ENCODE measurements at regions not wholly inside any gene's neighbourhood (a gene's known extent, or its start where the extent isn't known, plus 50 kb on each side); places are given as distances from the start of the nearest gene placed in this dataset.

GRCh38 chr20:20897145-20897544, 184.7 kb upstream of the RALGAPA2 start:
- Histone ChIP-seq H3K27ac (no peak overlapping the region), H3K4me3 (no peak overlapping the region), H3K36me3 (no peaks in the 10 kb centered on the region), H3K4me1 (no peaks in the 10 kb centered on the region), H3K27me3 (replicated peaks in 1 of 7) (peaks cover 0 to 3% (median 0%) of the 10 kb centered on the region in 7 donors), H3K9me3 (peaks cover 0 to 7% (median 0%) of the 10 kb centered on the region in 8 donors)
- TF ChIP-seq POLR2A (IDR thresholded peaks at IDR 0.05) (no peak), POLR2AphosphoS5 (IDR thresholded peaks at IDR 0.05) (no peak), CTCF (IDR thresholded peaks at IDR 0.05 in 8 of 11, conservative IDR thresholded peaks at IDR 0.05 in 3 of 11) (no peak)
- DNase-seq, result no peak
- intact Hi-C loops (cut with DNase I; ENCODE audit: low total_unique reads), result no loop called here

- 85 to 91% (median 90%) methylated on average over 3 of the region's 3 CpGs for WGBS, 5 donors
These were observed 184.2 kb upstream of the RALGAPA2 start for GRCh38 chr20:20896606-20897005.

GRCh38 chr20:20895537-20895936, 183.1 kb upstream of the RALGAPA2 start:
- Histone ChIP-seq H3K27ac (no peak overlapping the region), H3K4me3 (no peak overlapping the region), H3K9me3 (no peaks in the 10 kb centered on the region), H3K27me3 (replicated peaks in 1 of 7) (peaks cover 0 to 8% (median 0%) of the 10 kb centered on the region in 7 donors), H3K36me3 (no peaks in the 10 kb centered on the region), H3K4me1 (no peaks in the 10 kb centered on the region)
- DNase-seq, result no peak
- intact Hi-C loops (cut with DNase I; ENCODE audit: low total_unique reads), result no loop called here
- WGBS, 5 donors, result 92 to 96% (median 93%) methylated on average over 12 of the region's 12 CpGs
- no peak for TF ChIP-seq POLR2AphosphoS5 (IDR thresholded peaks at IDR 0.05)
- TF ChIP-seq CTCF (IDR thresholded peaks at IDR 0.05 in 8 of 11, conservative IDR thresholded peaks at IDR 0.05 in 3 of 11), result no peak
- no peak for TF ChIP-seq POLR2A (IDR thresholded peaks at IDR 0.05)

More at GRCh38 chr20:20896606-20897005, 184.2 kb upstream of the RALGAPA2 start:
- Histone ChIP-seq H3K36me3 (no peaks in the 10 kb centered on the region), H3K27me3 (replicated peaks in 1 of 7) (peaks cover 0 to 5% (median 0%) of the 10 kb centered on the region in 7 donors), H3K4me1 (no peaks in the 10 kb centered on the region), H3K4me3 (no peak overlapping the region), H3K27ac (no peak overlapping the region), H3K9me3 (peaks cover 0 to 3% (median 0%) of the 10 kb centered on the region in 8 donors)
- TF ChIP-seq POLR2AphosphoS5 (IDR thresholded peaks at IDR 0.05) (no peak), POLR2A (IDR thresholded peaks at IDR 0.05) (no peak), CTCF (IDR thresholded peaks at IDR 0.05 in 8 of 11, conservative IDR thresholded peaks at IDR 0.05 in 3 of 11) (no peak)
- intact Hi-C loops (cut with DNase I; ENCODE audit: low total_unique reads), result no loop called here
- DNase-seq, result no peak

- no peak for DNase-seq
- Histone ChIP-seq H3K27me3 (replicated peaks in 1 of 7) (peaks cover 0 to 9% (median 0%) of the 10 kb centered on the region in 7 donors), H3K9me3 (no peaks in the 10 kb centered on the region), H3K4me3 (no peak overlapping the region), H3K4me1 (no peaks in the 10 kb centered on the region), H3K36me3 (no peaks in the 10 kb centered on the region), H3K27ac (no peak overlapping the region)
- TF ChIP-seq POLR2AphosphoS5 (IDR thresholded peaks at IDR 0.05) (no peak), POLR2A (IDR thresholded peaks at IDR 0.05) (no peak), CTCF (IDR thresholded peaks at IDR 0.05 in 8 of 11, conservative IDR thresholded peaks at IDR 0.05 in 3 of 11) (no peak)
- intact Hi-C loops (cut with DNase I; ENCODE audit: low total_unique reads), result no loop called here
- WGBS, 5 donors, result 74 to 77% (median 76%) methylated on average over 13 of the region's 13 CpGs
These were observed 182.3 kb upstream of the RALGAPA2 start for GRCh38 chr20:20894753-20895152.

Measured in spleen (tissue), 11 donors.